ENCODE measurements at regions not wholly inside any gene's neighbourhood (a gene's known extent, or its start where the extent isn't known, plus 50 kb on each side); places are given as distances from the start of the nearest gene placed in this dataset.
A peak's percentile ranks its signal among the peaks of the same experiment; 100 is the strongest.

DNA sequence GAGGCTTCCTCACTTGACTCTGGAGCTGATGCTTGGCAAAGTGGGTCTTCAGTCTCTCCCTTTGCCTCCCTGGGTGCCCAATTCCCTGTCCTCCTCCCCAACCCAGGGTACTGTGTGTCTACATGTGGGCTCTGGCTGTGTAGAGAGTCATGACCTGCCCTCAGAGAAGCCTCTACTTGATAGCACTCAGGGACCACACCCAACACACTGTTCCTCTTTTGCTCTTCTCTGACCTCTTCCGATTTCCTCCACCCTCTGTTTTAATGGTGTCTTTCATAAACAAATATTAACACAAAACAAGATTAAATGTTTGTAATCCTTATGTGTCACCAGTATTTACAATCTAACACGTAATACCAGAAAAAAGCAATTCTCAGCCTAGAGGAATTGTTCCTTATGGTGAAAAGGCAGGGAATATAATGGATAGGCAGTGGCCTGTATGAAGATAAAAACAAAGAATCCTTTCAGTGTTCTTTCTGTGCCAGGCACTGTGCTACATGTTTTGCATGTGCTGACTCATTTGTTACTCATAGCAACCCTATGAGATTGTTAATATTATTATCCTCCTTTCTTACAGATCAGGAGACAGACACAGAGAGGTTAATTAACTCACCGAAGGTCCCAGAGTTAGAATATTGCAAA lies 58.2 kb downstream of the HSD3B1 start:
- Histone ChIP-seq H3K4me3 (no peak overlapping the region), H3K27ac (peak overlapping the region in 7 of 21 experiments; percentile 10 to 46 (median 31))

DNA sequence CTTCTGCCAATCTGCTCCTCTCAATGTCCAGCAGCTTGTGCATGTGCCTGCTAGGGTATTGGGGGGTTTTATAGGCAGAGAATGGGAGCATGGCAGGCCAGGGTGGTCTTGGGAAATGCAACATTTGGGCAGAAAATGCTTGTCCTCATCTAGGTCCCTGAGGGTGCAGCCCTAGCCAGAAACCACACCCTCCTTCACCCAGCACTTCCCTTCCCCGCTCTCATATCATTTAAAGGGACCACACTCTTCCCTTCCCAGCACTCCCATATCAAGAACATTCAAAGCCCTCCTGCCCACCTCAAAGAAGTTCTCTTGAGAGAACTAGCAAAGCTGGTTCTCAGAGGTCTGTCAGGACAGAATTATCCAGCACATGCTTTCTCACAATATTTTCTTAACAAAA lies 62.1 kb downstream of the HSD3B1 start:
- Histone ChIP-seq H3K27ac (peak overlapping the region in 1 of 21 experiments; percentile 14), H3K4me3 (no peak overlapping the region)

All from skin epidermis (tissue), 12 donors.